Muscle of back (tissue), 3 donors: ENCODE measurements at regions not wholly inside any gene's neighbourhood (a gene's known extent, or its start where the extent isn't known, plus 50 kb on each side); places are given as distances from the start of the nearest gene placed in this dataset.

Experiments used
- DNase-seq, 3 donors: peaks; one replicate each; pipeline versions ENCODE4 v3.0.0 to v3.0.0-alpha.2; 2013

- DNase-seq = no peak
Measured at GRCh38 chr13:56189978-56190377, 950.7 kb upstream of the PRR20A start.

GRCh38 chr13:56198350-56198749, 942.4 kb upstream of the PRR20A start:
- no peak for DNase-seq

GRCh38 chr13:56201834-56202233, 938.9 kb upstream of the PRR20A start:
- no peak for DNase-seq

- no peak for DNase-seq
Measured at GRCh38 chr13:56216221-56216620, 924.5 kb upstream of the PRR20A start.

- no peak for DNase-seq
Measured at GRCh38 chr13:56247692-56248091, 893.0 kb upstream of the PRR20A start.

- no peak for DNase-seq
Measured at GRCh38 chr13:56271686-56272085, 869.0 kb upstream of the PRR20A start.

- DNase-seq = no peak
Measured at GRCh38 chr13:56283262-56283828, 857.4 kb upstream of the PRR20A start.

- no peak for DNase-seq
Measured at GRCh38 chr13:56299650-56300049, 841.1 kb upstream of the PRR20A start.

- no peak for DNase-seq
Measured at GRCh38 chr13:56314765-56315164, 826.0 kb upstream of the PRR20A start.

- no peak for DNase-seq
Measured at GRCh38 chr13:56317841-56318240, 822.9 kb upstream of the PRR20A start.

- DNase-seq = no peak
Measured at GRCh38 chr13:56332671-56333070, 808.0 kb upstream of the PRR20A start.

GRCh38 chr13:56335775-56336174, 804.9 kb upstream of the PRR20A start:
- DNase-seq = no peak

GRCh38 chr13:56338421-56338820, 802.3 kb upstream of the PRR20A start:
- no peak for DNase-seq

GRCh38 chr13:56347014-56347413, 793.7 kb upstream of the PRR20A start:
- DNase-seq = no peak

- no peak for DNase-seq
Measured at GRCh38 chr13:56349866-56350265, 790.9 kb upstream of the PRR20A start.

- no peak for DNase-seq
Measured at GRCh38 chr13:56351041-56351440, 789.7 kb upstream of the PRR20A start.

- no peak for DNase-seq
Measured at GRCh38 chr13:56352361-56352760, 788.4 kb upstream of the PRR20A start.

- DNase-seq = no peak
Measured at GRCh38 chr13:56352901-56353300, 787.8 kb upstream of the PRR20A start.

- DNase-seq = no peak
Measured at GRCh38 chr13:56356690-56357089, 784.0 kb upstream of the PRR20A start.

- peak in 1 of 3 donors; percentile 1 for DNase-seq
Measured at GRCh38 chr13:56378566-56378965, 762.2 kb upstream of the PRR20A start.

- no peak for DNase-seq
Measured at GRCh38 chr13:56393549-56393948, 747.2 kb upstream of the PRR20A start.

GRCh38 chr13:56396318-56396717, 744.4 kb upstream of the PRR20A start:
- DNase-seq = no peak

- no peak for DNase-seq
Measured at GRCh38 chr13:56400774-56401173, 739.9 kb upstream of the PRR20A start.

- DNase-seq = no peak
Measured at GRCh38 chr13:56412856-56413255, 727.9 kb upstream of the PRR20A start.

GRCh38 chr13:56424246-56424645, 716.5 kb upstream of the PRR20A start:
- DNase-seq = no peak
